ENCODE measurements at regions not wholly inside any gene's neighbourhood (a gene's known extent, or its start where the extent isn't known, plus 50 kb on each side); places are given as distances from the start of the nearest gene placed in this dataset.
"Not testable (repeated sequence)": the region's sequence is repeated elsewhere in the genome, so short reads cannot be mapped to it uniquely, and the experiment has no call there.

- not testable (repeated sequence) for DNase-seq
Observed at GRCh38 chr16:31581065-31581464, 53.4 kb downstream of the AHSP start.

GRCh38 chr16:31601737-31602384 is 74.2 kb downstream of the AHSP start:
- not testable (repeated sequence) for DNase-seq

- no peak for DNase-seq
Observed at GRCh38 chr16:31618130-31618529, 90.4 kb downstream of the AHSP start.

- DNase-seq, result no peak
Observed at GRCh38 chr16:31636433-31636832, 108.7 kb downstream of the AHSP start.

GRCh38 chr16:31641279-31641678 is 113.6 kb downstream of the AHSP start:
- no peak for DNase-seq

GRCh38 chr16:31655674-31656073 is 128.0 kb downstream of the AHSP start:
- DNase-seq, result not testable (repeated sequence)

- DNase-seq, result no peak
Observed at GRCh38 chr16:31664683-31665482, 137.2 kb downstream of the AHSP start.

- no peak for DNase-seq
Observed at GRCh38 chr16:31674686-31675085, 147.0 kb downstream of the AHSP start.

GRCh38 chr16:31676731-31677130 is 149.0 kb downstream of the AHSP start:
- DNase-seq, result no peak

GRCh38 chr16:31678649-31679325 is 151.1 kb downstream of the AHSP start:
- peak; percentile 21 for DNase-seq

- DNase-seq, result not testable (repeated sequence)
Observed at GRCh38 chr16:31689331-31689730, 161.6 kb downstream of the AHSP start.

GRCh38 chr16:31692338-31692737 is 164.6 kb downstream of the AHSP start:
- not testable (repeated sequence) for DNase-seq

- DNase-seq, result no peak
Observed at GRCh38 chr16:31693733-31694132, 166.0 kb downstream of the AHSP start.

GRCh38 chr16:31694461-31694860 is 166.8 kb downstream of the AHSP start:
- no peak for DNase-seq

GRCh38 chr16:31695667-31696066 is 168.0 kb downstream of the AHSP start:
- DNase-seq, result no peak

GRCh38 chr16:31696968-31697743 is 169.5 kb downstream of the AHSP start:
- DNase-seq, result no peak

- no peak for DNase-seq
Observed at GRCh38 chr16:31697744-31698125, 170.0 kb downstream of the AHSP start.

- DNase-seq, result no peak
Observed at GRCh38 chr16:31698901-31699300, 171.2 kb downstream of the AHSP start.

GRCh38 chr16:31699601-31700000 is 171.9 kb downstream of the AHSP start:
- DNase-seq, result no peak

GRCh38 chr16:31700200-31700529 is 172.5 kb downstream of the AHSP start:
- no peak for DNase-seq

- DNase-seq, result peak; percentile 87
Observed at GRCh38 chr16:31700530-31701388, 172.8 kb upstream of the ZNF267 start.
